ENCODE measurements at regions not wholly inside any gene's neighbourhood (a gene's known extent, or its start where the extent isn't known, plus 50 kb on each side); places are given as distances from the start of the nearest gene placed in this dataset.

DNA sequence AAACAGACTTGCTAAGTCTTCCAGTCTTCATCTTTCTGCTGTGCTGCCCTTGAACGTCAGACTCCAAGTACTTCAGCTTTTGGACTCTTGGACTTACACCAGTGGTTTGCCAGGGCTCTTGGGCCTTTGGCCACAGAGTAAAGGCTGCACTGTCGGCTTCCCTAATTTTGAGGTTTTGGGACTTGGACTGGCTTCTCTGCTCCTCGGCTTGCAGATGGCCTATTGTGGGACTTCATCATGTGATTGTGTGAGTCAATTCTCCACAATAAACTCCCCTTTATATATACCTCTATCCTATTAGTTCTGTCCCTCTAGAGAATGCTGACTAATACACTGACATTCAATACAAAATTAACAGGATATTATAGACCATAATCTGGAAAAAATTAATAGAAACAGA is 628.1 kb downstream of the PLPP3 start:
- no peak for TF ChIP-seq JUND (IDR thresholded peaks at IDR 0.05; ENCODE audit: low read depth)
- DNase-seq (ENCODE audit: low read depth in 1 of 2, low spot score in 1 of 2): no peak
- in situ Hi-C loops (cut with HindIII; ENCODE audit: low pct_unique_long_range_greater_than_20kb, low sequenced_read_pairs): no loop called here

GRCh38 chr1:55947446-55947845 is 631.9 kb downstream of the PLPP3 start:
- no peak for TF ChIP-seq JUND (IDR thresholded peaks at IDR 0.05; ENCODE audit: low read depth)
- in situ Hi-C loops (cut with HindIII; ENCODE audit: low pct_unique_long_range_greater_than_20kb, low sequenced_read_pairs): no loop called here
- no peak for DNase-seq (ENCODE audit: low read depth in 1 of 2, low spot score in 1 of 2)

DNA sequence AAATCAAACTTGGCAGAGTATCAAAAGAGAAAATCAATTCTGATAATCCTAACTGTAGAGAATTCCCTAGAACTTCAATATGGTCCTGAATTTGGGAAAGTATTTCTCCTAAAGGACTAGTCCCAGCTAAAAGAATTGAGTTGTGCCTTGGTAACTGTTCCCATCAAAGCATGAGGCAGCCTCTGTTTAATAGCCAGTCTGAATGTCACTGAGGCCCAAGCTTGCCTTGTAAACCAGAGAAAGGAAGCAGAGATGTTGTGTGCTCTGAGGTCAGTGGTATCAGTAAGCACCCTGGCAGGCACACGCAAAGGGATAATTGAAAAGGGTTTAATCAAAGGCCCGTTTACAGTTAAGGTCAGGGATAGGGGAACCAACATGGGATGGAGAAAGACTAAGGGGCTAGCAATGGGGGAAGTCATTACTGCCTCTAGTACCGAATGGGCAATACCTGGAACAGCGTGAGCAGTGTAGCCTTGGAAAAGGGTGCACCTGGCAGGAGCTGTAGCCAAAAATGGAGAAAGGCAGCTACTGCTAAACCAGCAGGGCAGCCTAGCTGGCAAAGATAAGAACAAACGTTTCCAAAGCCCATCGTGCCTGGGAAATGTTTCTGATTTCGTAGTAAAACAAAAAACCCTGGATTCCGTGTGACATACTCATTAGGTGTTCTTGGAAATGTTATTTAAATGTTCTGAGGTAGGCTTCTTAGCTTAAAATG is 635.5 kb downstream of the PLPP3 start:
- TF ChIP-seq JUND (IDR thresholded peaks at IDR 0.05; ENCODE audit: low read depth): no peak
- in situ Hi-C loops (cut with HindIII; ENCODE audit: low pct_unique_long_range_greater_than_20kb, low sequenced_read_pairs): no loop called here
- DNase-seq (ENCODE audit: low read depth in 1 of 2, low spot score in 1 of 2): no peak

GRCh38 chr1:55943012-55943411 is 636.4 kb downstream of the PLPP3 start:
- TF ChIP-seq JUND (IDR thresholded peaks at IDR 0.05; ENCODE audit: low read depth): no peak
- no peak for DNase-seq (ENCODE audit: low read depth in 1 of 2, low spot score in 1 of 2)
- in situ Hi-C loops (cut with HindIII; ENCODE audit: low pct_unique_long_range_greater_than_20kb, low sequenced_read_pairs): no loop called here

DNA sequence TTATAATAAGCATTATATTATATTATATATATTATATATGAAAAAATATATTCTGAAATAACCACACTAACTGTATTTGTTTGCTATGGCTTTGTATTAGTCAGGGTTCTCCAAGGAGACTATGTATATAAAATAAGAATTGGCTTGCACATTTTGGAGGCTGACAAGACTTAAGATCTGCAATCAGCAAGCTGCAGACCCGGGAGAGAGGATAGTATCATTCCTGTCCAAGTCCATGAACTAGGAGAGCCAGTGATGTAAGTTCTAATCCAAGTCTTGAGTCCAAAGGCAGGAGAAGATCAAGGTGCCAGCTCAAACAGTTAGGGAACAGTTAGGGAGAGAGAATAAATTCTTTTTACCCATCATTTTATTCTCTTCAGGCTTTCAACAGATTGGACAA is 639.5 kb downstream of the PLPP3 start:
- in situ Hi-C loops (cut with HindIII; ENCODE audit: low pct_unique_long_range_greater_than_20kb, low sequenced_read_pairs): no loop called here
- DNase-seq (ENCODE audit: low read depth in 1 of 2, low spot score in 1 of 2): no peak
- TF ChIP-seq JUND (IDR thresholded peaks at IDR 0.05; ENCODE audit: low read depth): no peak

DNA sequence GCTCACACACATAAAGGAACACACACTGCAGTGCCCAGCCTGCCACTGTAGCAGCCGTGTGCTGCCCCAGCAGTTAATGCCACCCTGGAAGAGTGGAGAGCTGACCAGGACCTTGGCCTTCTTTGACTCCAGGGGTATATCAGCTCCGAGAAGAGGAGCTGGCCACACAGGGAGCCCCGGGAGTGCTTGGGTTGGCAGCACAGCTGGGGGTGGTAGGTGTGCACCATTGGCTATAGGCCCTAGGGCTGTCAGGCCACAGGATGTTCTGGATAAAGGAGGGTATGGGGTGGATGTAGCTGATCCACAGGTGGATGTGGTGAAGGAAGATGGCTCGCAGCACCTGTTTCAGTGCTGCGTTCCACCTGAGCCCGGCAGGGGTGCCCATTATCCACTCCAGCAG is 640.5 kb downstream of the PLPP3 start:
- no peak for DNase-seq (ENCODE audit: low read depth in 1 of 2, low spot score in 1 of 2)
- TF ChIP-seq JUND (IDR thresholded peaks at IDR 0.05; ENCODE audit: low read depth): no peak
- in situ Hi-C loops (cut with HindIII; ENCODE audit: low pct_unique_long_range_greater_than_20kb, low sequenced_read_pairs): no loop called here

DNA sequence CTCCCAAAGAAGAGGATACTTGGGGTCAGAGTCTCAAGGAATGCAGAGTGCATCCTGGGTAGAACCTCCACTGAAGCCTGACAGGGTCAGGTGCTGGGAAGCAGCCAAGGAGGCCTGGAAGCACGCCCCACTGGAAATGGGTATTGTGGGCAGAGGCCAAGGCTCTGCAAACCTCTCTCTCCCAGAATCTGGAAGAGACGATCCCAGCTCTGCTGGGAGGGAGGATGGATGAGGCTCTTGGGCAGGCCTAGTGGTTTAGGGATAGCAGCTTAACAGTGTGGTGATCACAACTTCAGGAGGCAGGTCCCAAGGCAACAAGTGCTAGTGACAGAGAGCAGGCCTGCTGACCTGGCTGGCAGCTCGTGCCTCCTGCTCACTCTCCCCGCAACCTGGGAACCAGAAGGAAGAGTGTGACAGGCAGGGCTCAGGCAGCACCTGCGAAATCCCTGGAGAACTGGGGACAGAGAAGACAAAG is 641.0 kb downstream of the PLPP3 start:
- in situ Hi-C loops (cut with HindIII; ENCODE audit: low pct_unique_long_range_greater_than_20kb, low sequenced_read_pairs): no loop called here
- no peak for DNase-seq (ENCODE audit: low read depth in 1 of 2, low spot score in 1 of 2)
- TF ChIP-seq JUND (IDR thresholded peaks at IDR 0.05; ENCODE audit: low read depth): no peak

DNA sequence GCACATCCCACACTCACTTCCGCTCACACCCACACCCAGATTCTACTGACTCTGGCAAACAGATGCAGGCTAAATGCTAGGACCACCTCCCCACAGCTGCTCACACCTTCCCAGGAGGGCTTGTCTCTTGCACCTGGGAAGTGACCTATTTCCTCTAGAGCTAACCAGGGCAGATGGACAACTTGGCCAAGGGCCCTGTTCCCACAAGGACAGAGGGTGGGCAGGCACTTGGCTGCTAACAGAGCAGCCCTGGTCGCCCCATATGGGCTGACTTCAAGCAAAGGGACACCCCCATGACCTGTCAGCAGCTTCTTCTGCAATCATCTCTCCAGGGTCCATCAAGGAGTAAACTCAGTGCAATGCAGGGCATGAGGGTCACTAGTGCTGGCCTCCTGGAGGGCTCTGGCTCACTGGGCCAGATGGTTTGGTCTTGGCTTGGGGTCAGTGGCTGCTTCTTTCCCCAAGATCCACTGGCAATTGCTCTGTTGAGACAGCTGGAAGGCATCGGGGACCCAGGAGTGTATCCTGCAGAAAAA is 641.5 kb downstream of the PLPP3 start:
- no peak for DNase-seq (ENCODE audit: low read depth in 1 of 2, low spot score in 1 of 2)
- in situ Hi-C loops (cut with HindIII; ENCODE audit: low pct_unique_long_range_greater_than_20kb, low sequenced_read_pairs): no loop called here
- no peak for TF ChIP-seq JUND (IDR thresholded peaks at IDR 0.05; ENCODE audit: low read depth)

DNA sequence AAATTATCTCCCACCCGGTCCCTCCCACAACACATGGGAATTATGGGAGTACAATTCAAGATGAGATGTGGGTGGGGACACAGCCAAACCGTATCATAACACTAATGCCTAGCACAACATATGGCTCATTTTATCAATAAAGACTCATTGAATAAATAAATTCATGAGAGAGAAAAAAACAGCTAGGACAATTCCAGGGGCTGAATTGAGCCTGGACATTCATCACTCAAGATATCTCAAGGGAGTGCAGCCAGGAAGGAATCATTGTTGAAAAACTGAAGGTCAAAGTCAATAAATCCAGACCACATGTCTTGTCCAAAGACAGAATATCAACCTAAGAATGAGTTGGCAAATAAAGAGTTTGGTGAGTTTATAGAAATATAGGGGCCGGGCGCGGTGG is 644.1 kb downstream of the PLPP3 start:
- in situ Hi-C loops (cut with HindIII; ENCODE audit: low pct_unique_long_range_greater_than_20kb, low sequenced_read_pairs): no loop called here
- TF ChIP-seq JUND (IDR thresholded peaks at IDR 0.05; ENCODE audit: low read depth): no peak
- DNase-seq (ENCODE audit: low read depth in 1 of 2, low spot score in 1 of 2): no peak

GRCh38 chr1:55932402-55932801 is 647.0 kb downstream of the PLPP3 start:
- DNase-seq (ENCODE audit: low read depth in 1 of 2, low spot score in 1 of 2): no peak
- no peak for TF ChIP-seq JUND (IDR thresholded peaks at IDR 0.05; ENCODE audit: low read depth)
- in situ Hi-C loops (cut with HindIII; ENCODE audit: low pct_unique_long_range_greater_than_20kb, low sequenced_read_pairs): no loop called here

DNA sequence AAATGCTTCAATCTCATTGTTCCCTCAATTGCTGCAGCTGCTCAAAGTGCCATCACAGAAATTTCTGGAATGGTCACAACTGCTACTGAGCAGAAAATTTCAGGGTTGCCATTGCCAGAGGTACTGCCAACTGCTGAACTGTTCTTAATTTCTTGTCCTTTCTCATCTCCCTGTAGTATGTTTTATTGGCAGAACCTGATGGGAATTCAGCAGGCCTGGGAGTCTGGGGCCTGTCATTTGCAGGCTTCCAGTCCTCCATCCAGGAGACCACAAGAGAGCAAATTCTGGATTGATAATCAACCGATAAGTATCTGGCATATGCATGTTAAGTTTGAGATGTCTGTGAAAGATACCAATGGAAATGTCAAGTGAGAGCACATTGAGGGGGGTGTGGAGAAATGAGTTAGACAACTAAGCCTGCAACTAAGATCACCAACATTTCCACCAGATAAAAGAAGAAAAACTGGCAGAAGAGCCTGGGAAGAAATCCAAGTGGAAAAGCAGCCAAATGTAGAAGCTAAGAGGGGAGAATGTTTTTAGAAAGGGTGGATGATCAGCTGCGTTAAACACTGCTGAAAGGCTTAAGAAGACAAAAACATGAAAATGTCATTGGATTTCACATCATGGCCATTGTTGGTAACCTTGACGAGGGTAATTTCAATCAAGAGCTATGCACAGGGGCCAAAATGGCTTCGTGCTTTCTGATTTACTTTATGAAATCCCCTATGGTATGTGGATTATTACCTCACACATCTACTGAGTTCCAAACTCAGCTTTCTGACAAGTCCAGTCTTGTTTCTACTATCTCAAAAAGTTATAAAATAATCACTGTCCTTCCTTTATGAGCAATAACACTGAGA is 648.1 kb downstream of the PLPP3 start:
- no peak for TF ChIP-seq JUND (IDR thresholded peaks at IDR 0.05; ENCODE audit: low read depth)
- in situ Hi-C loops (cut with HindIII; ENCODE audit: low pct_unique_long_range_greater_than_20kb, low sequenced_read_pairs): no loop called here
- DNase-seq (ENCODE audit: low read depth in 1 of 2, low spot score in 1 of 2): no peak

GRCh38 chr1:55929652-55930051 is 649.7 kb downstream of the PLPP3 start:
- in situ Hi-C loops (cut with HindIII; ENCODE audit: low pct_unique_long_range_greater_than_20kb, low sequenced_read_pairs): no loop called here
- DNase-seq (ENCODE audit: low read depth in 1 of 2, low spot score in 1 of 2): no peak
- TF ChIP-seq JUND (IDR thresholded peaks at IDR 0.05; ENCODE audit: low read depth): no peak

GRCh38 chr1:55928576-55928975 is 650.8 kb downstream of the PLPP3 start:
- in situ Hi-C loops (cut with HindIII; ENCODE audit: low pct_unique_long_range_greater_than_20kb, low sequenced_read_pairs): no loop called here
- DNase-seq (ENCODE audit: low read depth in 1 of 2, low spot score in 1 of 2): no peak
- no peak for TF ChIP-seq JUND (IDR thresholded peaks at IDR 0.05; ENCODE audit: low read depth)
